Peyer's patch (tissue), 4 donors: ENCODE measurements at regions not wholly inside any gene's neighbourhood (a gene's known extent, or its start where the extent isn't known, plus 50 kb on each side); places are given as distances from the start of the nearest gene placed in this dataset.

Experiments used
- CTCF ChIP-seq, 6 experiments: fragments of 450-650 bp in 4 of 6; fragments of 200-600 bp in 2 of 6; sonication (generic) in 1 of 6; IDR thresholded peaks; one replicate each; pipeline ENCODE4 v1.5.1; 2017 to 2019; ENCODE audit warnings: antibody characterized with exemption in 6 of 6, mild to moderate bottlenecking in 3 of 6, moderate library complexity in 1 of 6
- POLR2A ChIP-seq, 2 donors: fragments of 450-650 bp; IDR thresholded peaks; one replicate each; pipeline ENCODE4 v1.5.1; 2017; ENCODE audit warnings: antibody characterized with exemption in 2 of 2, mild to moderate bottlenecking in 2 of 2, moderate library complexity in 2 of 2

- TF ChIP-seq POLR2A (IDR thresholded peaks at IDR 0.05) (no peak), CTCF (IDR thresholded peaks at IDR 0.05) (no peak)
Observed at GRCh38 chr13:64371045-64371444, 2859.1 kb downstream of the PCDH9 start.
